HEK293T (cell line): ENCODE measurements at regions not wholly inside any gene's neighbourhood (a gene's known extent, or its start where the extent isn't known, plus 50 kb on each side); places are given as distances from the start of the nearest gene placed in this dataset.

Experiments
- FOXK2 ChIP-seq: fragments of 450-650 bp; IDR thresholded peaks from 2 replicates; pipeline ENCODE4 v1.6.1; 2016; ENCODE audit warnings: mild to moderate bottlenecking
- FOXM1 ChIP-seq: fragments of 450-650 bp; IDR thresholded peaks from 2 replicates; pipeline ENCODE4 v1.6.1; 2017; ENCODE audit warnings: mild to moderate bottlenecking, borderline replicate concordance
- PKNOX1 ChIP-seq: fragments of 450-650 bp; IDR thresholded peaks from 2 replicates; pipeline ENCODE4 v1.6.1; 2016
- SP1 ChIP-seq: fragments of 450-650 bp; IDR thresholded peaks from 2 replicates; pipeline ENCODE4 v1.6.1; 2017
- SUZ12 ChIP-seq: fragments of 450-650 bp; IDR thresholded peaks from 2 replicates; pipeline ENCODE4 v1.6.1; 2016; ENCODE audit warnings: mild to moderate bottlenecking
- TARDBP ChIP-seq: fragments of 450-650 bp; IDR thresholded peaks from 2 replicates; pipeline ENCODE4 v1.6.1; 2016

- TF ChIP-seq PKNOX1 (no peak), TARDBP (no peak), SUZ12 (no peak), SP1 (no peak), FOXM1 (no peak), FOXK2 (no peak)
These were observed 1046.0 kb upstream of the TMEFF2 start for GRCh38 chr2:193240752-193241151.
